Renal cortical epithelial cell (primary cell): ENCODE measurements at regions not wholly inside any gene's neighbourhood (a gene's known extent, or its start where the extent isn't known, plus 50 kb on each side); places are given as distances from the start of the nearest gene placed in this dataset.
"Not testable (repeated sequence)": the region's sequence is repeated elsewhere in the genome, so short reads cannot be mapped to it uniquely, and the experiment has no call there.

Experiments
- DNase-seq: peaks from one replicate; pipeline ENCODE4 v3.0.0-alpha.2; 2011; ENCODE audit warnings: low read depth

GRCh38 chr1:188169971-188170370 lies 1341.2 kb downstream of the PLA2G4A start:
- no peak for DNase-seq

GRCh38 chr1:188170411-188170810 lies 1341.7 kb downstream of the PLA2G4A start:
- no peak for DNase-seq

- DNase-seq, result no peak
Measured at GRCh38 chr1:188170935-188171334, 1342.2 kb downstream of the PLA2G4A start.

DNA sequence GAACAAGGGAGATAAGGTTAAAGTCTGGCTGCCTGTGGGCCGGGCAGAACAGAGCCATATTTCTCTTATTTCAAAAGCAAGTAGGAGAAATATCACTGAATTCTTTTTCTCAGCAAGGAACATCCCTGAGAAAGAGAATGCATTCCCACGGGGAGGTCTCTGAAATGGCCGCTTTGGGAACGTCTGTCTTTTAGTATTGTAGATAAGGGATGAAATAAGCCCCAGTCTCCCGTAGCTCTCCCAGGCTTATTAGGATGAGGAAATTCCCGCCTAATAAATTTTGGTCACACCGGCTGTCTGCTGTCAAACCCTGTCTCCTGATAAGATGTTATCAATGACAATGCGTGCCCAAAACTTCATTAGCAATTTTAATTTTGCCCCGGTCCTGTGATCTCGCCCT lies 1353.3 kb downstream of the PLA2G4A start:
- not testable (repeated sequence) for DNase-seq

DNA sequence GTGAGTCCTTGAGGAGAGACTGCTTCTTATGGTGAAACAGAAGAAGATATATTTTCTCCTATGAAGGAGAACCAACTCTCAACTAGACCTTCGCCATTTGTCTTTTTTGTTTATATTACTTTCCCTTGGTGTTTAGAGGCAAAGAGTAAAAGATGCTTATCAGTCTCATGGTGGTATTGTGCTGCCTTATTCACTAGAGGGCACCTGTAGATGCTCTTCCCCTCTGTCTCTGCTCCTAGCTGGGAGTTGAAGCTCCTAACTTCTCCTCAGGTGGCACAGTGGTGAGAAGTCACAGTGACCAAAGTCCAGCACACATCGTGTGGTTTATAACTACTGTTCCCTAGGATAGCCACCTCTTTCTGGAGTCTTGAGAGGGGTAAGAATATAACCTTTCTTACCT lies 1359.6 kb downstream of the PLA2G4A start:
- DNase-seq, result no peak

DNA sequence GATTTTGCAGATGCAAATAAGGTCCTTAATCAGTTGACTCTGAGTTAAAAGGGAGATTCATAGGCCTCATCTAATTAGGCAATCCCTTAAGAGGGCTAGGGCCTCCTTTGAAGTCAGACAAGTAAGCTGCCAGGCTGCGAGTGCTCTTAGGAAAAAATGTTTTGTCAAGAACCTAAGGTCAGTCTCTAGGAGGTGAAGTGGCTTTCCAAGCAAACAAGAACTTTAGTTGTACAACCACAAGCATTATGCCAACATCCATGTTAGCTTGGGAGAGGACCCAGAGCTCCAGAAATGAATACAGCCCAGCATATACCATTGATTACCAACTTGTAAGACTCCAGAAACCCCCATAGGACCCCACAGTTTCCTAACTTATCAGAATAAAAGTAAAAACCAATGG lies 1366.2 kb downstream of the PLA2G4A start:
- DNase-seq, result no peak

GRCh38 chr1:188218289-188218688 lies 1389.5 kb downstream of the PLA2G4A start:
- no peak for DNase-seq

DNA sequence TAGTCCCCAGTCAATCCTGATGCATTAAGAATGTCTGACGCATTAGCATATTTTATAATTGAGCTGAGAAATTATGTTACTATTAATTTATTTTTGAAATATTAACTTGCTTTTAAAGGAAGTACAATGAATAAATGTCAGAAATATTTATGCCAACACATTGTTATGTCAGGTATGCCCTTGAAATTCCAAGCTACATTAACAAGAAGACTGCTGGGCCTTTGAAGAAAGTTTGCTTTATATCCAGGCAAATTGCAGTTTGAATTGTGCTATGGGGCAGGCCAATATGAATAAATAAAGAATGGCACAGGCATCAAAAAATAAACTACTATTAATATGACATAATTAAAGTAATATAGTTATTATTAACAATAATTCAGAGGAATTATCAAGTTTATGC lies 1391.3 kb downstream of the PLA2G4A start:
- DNase-seq, result no peak

DNA sequence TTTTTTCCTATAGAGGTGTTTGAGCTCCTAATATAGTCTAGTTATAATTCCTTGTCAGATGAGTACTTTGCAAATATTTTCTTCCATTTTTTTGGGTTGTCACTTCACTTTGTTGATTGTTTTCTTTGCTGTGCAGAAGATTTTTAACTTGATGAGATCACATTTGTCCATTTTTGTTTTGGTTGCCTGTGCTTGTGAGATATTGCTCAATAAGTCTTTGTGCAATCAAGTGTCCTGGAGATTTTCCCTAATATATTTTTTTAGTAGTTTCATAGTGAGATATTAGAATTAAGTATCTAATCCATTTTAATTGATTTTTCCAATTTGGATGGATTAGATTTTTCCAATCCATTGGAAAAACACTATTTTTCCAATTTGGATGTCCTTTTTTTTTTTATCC lies 1395.5 kb downstream of the PLA2G4A start:
- DNase-seq, result no peak

GRCh38 chr1:188225975-188226374 lies 1397.2 kb downstream of the PLA2G4A start:
- DNase-seq, result no peak

GRCh38 chr1:188228623-188229022 lies 1399.9 kb downstream of the PLA2G4A start:
- no peak for DNase-seq

- DNase-seq, result no peak
Measured at GRCh38 chr1:188237573-188238348, 1409.0 kb downstream of the PLA2G4A start.

DNA sequence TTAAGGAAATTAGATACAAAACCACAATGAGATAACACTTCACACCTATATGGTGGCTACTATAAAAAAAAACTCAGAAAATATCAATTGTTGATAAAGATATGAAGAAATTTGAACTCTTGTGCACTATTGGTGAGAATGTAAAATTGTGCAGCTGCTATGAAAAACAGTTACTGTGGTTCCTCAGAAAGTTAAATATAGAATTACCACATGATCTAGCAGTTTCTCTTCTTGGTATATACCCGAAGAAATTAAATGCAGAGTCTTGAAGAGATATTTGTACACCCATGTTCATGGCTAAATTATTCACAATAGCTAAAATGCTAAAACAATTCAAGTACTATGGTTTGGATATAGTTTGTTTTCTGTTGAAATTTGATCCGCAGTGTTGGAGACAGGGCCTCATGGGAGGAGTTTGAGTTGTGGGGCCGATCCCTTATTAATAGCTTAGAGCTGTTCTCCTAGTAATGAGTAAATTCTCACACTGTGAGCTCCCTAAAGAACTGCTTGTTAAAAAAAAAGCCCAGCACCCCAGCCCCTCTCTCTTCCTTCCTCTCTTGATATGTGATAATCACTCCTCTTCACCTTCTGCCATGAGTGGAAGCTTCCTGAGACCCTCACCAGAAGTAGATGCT lies 1412.1 kb downstream of the PLA2G4A start:
- DNase-seq, result no peak

- DNase-seq, result no peak
Measured at GRCh38 chr1:188241629-188242028, 1412.9 kb downstream of the PLA2G4A start.

- DNase-seq, result no peak
Measured at GRCh38 chr1:188243456-188243855, 1414.7 kb downstream of the PLA2G4A start.

DNA sequence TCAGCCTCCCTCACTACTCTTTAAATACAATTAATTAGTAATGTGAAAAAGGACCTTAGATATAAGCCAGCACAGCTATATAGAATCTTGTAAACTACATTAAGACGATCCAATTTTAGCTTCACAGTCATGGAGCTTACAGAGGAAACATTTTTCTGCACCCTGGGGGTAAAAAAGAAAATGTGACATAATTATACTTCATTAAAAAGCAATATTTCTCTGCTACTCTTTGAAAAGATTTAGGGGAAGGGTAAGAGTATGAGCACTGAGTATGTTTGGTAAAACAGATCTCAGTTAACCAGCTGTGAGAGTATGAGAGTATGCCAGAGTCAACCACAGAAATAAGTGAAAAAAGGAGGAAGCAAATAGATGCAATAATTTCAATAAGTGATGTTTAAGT lies 1415.9 kb downstream of the PLA2G4A start:
- no peak for DNase-seq

DNA sequence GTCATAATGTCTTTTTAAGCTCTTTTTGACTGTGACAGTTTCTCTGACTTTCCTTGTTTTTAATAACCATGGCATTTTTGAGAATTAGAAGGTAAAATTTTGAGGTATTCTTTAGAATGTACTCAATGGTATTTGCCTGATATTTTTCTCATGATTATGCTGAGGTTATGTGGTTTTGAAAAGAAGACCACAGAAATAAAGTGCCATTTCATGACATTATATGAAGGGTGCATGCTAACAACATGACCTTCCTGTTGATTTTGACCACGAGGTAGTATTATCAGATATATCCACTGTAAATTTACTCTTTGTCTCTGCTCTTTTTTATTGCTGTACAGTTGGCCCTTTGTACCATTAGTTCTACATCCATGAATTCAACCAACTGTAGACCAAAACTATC lies 1418.5 kb downstream of the PLA2G4A start:
- DNase-seq, result no peak

- no peak for DNase-seq
Measured at GRCh38 chr1:188249811-188250210, 1421.1 kb downstream of the PLA2G4A start.

DNA sequence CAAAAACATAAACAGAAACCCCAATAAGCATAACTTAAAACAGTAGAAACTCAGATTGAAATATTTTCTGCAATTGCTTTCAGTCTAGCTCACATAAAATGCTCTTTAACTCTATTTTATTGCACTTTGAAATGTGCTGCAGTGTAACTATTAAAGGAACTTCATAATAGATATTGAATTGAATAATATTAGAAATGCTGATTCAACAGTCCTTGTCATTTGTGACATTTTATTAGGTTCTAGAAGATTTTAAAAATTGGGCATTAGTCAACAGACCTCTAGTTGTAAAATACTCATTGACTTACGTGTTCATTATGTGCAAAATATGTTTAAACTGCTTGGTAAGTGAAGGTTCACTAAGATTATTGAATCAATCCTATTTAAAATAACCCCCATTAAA lies 1422.3 kb downstream of the PLA2G4A start:
- DNase-seq, result no peak

DNA sequence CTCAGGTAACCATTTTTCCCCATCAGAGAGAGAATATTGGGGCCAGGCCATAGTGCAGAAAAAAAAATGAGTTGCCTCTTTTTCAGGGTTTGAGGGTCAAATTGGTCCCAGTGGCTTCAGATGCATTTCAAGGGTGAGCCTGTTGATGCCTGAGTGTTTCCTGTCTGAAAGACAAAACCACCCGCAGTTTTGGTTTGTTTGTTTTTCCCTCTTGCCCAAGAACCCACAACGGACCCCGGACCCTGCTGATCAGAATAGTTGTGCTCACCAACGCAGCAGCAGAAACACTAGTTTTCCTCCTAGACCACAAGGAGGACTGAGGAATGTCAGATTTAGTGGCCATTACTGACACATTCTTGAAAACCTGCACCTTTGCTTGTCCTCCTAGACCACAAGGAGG lies 1433.1 kb downstream of the PLA2G4A start:
- no peak for DNase-seq

- peak; percentile 45 for DNase-seq
Measured at GRCh38 chr1:188269956-188270355, 1441.2 kb downstream of the PLA2G4A start.

DNA sequence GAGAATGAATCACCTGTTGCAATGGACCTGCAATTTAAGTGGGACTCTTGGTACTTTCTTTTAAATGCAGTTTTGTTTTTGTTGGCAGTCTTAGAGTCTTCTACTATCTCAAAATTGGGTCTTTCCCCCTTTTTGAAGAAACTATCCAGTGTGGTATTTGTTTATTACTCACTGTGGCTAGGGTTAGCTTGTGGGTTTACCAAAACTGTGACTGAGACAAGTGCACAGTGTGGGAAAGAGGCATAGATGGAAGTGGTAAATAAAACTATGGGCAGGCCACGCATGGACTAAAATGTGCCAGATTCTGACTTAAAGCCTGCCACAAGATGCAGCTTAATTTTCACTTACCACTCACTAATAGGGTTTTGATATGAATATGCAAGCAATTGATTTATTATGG lies 1441.7 kb downstream of the PLA2G4A start:
- no peak for DNase-seq

DNA sequence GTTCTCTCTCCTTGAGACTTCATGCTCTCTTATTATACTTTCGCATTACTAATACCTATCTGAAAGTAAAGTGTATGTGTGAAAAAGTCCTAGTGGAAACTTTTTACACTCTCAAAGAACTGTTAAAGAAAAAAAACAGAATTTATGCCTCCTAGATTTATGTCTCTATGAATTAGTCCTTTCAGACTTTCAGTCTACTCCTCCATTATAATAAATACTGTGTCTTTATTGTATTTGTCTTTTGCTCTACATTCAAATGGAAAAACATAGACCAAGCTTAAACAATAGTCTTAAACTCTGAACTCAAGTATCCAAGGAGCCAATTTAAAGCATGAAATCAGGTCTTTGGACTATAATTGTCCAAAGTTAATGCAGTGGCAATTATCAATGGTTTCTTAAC lies 1449.0 kb downstream of the PLA2G4A start:
- no peak for DNase-seq

DNA sequence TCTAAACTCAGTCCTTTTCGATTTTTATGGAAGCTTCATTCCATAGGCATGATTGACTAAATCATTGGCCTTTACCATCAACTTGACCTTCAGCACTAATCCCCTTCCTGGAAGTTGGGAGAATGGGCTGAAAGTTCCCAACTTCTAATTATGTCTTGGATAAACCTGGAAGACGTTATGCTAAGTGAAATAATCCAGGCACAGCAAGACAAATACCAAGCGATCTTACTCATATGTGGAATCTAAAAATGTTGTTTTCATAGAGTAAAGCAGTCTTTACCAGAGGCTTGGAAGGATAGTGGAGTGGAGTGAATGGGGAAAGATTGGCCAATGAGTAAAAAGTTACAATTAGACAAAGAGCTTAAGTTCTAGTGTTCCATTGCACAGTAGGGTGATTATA lies 1453.2 kb downstream of the PLA2G4A start:
- DNase-seq, result no peak
